NCI-H187 (cell line): ENCODE measurements at regions not wholly inside any gene's neighbourhood (a gene's known extent, or its start where the extent isn't known, plus 50 kb on each side); places are given as distances from the start of the nearest gene placed in this dataset.
"Not testable (repeated sequence)": the region's sequence is repeated elsewhere in the genome, so short reads cannot be mapped to it uniquely, and the experiment has no call there.

Source experiments
- DNase-seq, 2 experiments: peaks; one replicate each; lab custom pipeline; 2025; lab: John Stamatoyannopoulos, UW

DNA sequence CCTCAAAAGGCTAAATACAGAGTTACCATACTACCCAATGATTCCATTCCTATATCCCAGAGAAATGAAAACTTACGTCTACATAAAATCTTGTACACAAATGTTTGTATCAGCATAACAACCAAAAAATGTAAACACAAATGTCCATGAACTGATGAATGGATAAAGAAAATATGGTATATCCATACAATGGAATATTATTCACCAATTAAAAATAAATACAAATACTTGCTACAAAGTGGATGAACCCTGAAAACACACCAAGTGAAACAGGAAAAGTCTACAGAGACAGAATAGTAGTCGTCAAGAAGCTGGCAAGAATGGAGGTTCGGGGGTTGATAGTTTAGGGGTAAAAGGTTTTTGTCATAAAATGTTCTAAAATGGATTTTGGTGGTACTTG lies 54.0 kb upstream of the ANKRD28 start:
- no peak for DNase-seq

GRCh38 chr3:15858547-15859506 lies 61.0 kb upstream of the ANKRD28 start:
- no peak for DNase-seq

- DNase-seq: peak; percentile 30 to 69
Observed at GRCh38 chr3:15859507-15860013, 61.8 kb upstream of the ANKRD28 start.

DNA sequence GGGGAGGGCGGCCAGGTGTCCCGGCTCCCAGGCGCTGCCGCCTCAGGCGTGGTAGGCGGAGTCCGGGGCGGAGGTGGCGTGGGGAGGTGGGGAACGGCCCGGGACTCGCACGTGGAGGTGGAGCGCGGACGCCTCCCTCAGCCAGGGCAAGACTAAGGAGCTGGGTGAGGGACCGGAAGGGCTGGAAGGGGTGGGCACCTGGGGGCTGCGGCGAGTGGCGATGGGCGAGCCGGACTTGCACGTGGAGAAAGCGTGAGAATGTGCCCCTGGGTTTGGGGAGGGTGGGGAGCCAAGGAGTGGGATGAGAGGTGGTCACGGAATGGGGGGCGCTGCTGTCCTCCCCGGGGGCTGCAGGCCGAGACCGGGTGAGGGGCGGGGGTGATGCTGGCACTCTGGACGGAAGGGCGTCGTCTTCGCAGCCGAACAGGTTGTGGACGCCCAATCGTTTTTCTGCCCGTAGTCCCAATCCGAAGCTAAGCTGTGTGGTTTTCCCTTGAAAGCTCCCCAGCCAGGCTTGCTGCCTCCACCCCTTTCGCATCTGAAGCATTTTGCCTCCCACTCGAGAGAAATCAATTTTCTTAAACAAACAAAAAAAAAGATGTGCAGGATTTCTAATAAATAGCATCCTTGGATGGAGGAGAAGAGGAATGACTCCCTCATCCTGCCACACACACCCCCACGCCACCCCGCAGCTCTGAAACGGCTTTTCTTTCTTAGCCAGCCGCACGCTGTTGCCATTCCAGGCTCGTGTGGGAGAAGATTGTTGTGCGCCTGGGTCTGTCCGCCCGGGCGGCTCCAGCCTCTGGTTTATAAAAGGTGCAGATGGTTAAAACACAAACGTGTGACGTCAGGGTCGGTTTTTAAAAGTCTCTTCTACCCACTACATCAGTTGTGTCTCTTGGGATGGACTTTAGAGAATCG lies 62.5 kb upstream of the ANKRD28 start:
- no peak for DNase-seq

GRCh38 chr3:15861163-15861562 lies 63.4 kb upstream of the ANKRD28 start:
- DNase-seq: no peak

DNA sequence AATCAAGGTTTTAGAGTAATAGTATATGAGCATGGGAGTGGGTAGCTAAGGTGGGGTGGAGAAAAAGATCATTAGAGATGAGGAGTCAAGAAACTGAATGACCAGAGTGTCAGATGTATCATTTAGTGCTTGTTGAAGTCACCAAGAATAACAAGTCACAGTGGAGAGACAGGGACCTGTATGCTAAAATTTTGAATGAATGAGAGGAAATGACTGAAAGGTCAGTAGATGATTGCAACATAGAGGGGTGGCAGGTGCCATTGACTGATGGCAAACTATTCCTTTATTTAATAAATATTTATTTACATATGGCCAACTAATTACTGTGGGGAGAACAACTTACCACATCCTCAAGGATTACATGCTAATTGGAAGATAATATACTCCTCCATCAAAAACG lies 75.0 kb upstream of the ANKRD28 start:
- DNase-seq: no peak

- no peak for DNase-seq
Observed at GRCh38 chr3:15873415-15873814, 75.6 kb upstream of the ANKRD28 start.

GRCh38 chr3:15875016-15875689 lies 77.4 kb upstream of the ANKRD28 start:
- DNase-seq: no peak

- no peak for DNase-seq
Observed at GRCh38 chr3:15876669-15877068, 78.9 kb upstream of the ANKRD28 start.

GRCh38 chr3:15877813-15878212 lies 80.0 kb upstream of the ANKRD28 start:
- DNase-seq: no peak

DNA sequence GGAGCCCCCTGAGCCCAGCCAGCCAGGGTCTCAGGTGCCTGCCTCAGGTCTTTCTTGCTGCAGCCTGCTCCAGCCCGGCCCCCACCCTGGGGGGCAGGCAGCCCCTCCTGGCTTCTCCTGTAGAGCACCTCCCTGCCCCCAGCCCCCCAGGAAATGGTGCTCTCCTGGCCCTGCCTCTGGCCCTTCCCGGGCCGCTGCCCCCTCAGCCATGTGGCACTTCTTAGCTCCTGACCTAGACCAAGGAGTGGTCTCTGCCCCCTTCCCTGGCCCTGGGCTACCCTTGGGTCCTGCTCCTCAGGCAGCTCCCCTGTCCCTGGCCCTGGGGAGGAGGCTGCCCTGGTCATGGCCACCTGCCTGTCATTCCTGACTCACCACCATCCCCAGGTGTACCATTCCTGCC lies 82.0 kb upstream of the ANKRD28 start:
- not testable (repeated sequence) for DNase-seq

GRCh38 chr3:15882577-15882976 lies 84.8 kb upstream of the ANKRD28 start:
- DNase-seq: no peak

- no peak for DNase-seq
Observed at GRCh38 chr3:15884132-15884531, 86.4 kb upstream of the ANKRD28 start.

GRCh38 chr3:15886521-15886920 lies 88.7 kb upstream of the ANKRD28 start:
- DNase-seq: no peak

DNA sequence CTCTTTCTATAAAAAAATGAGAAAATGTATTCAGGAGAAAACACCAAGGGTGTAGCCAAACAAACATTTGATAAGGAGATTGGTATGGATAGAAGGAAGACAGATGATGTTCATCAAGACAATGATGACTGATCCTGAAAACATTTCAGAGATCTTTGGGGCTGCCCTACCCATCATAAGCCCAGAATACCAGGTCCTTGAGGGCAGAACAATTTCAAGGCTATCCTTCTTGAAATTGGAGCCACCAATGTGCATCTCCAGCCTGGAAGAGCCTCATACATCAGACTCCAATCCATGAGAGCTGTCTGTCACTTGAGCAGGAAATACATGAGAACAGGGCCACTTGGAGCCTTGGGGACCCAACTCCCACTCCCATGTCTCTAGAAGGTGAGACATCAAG lies 89.5 kb upstream of the ANKRD28 start:
- no peak for DNase-seq

GRCh38 chr3:15889936-15890335 lies 92.2 kb upstream of the ANKRD28 start:
- DNase-seq: no peak

GRCh38 chr3:15892311-15893227 lies 94.8 kb upstream of the ANKRD28 start:
- no peak for DNase-seq

GRCh38 chr3:15894382-15894781 lies 96.6 kb upstream of the ANKRD28 start:
- no peak for DNase-seq

DNA sequence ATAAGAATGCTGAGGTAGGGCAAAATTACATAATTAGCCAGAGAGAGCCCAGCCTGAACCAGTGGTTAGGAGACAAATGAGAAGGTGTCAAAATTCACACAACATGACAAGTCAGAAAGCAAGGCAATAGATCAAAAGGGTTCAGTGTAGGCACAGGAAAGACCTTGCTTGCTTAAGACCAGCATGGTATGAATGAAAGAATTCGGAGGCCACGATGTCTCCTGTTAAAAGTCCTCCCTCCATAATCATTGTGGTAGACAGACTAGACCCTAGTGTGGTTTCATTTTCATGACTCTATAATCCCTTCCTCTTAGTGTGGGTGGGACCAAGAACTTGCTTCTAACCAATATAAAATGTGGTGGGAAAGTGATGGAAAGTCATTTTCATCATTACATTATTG lies 98.7 kb upstream of the ANKRD28 start:
- no peak for DNase-seq

GRCh38 chr3:15899388-15899787 lies 101.6 kb upstream of the ANKRD28 start:
- DNase-seq: no peak

DNA sequence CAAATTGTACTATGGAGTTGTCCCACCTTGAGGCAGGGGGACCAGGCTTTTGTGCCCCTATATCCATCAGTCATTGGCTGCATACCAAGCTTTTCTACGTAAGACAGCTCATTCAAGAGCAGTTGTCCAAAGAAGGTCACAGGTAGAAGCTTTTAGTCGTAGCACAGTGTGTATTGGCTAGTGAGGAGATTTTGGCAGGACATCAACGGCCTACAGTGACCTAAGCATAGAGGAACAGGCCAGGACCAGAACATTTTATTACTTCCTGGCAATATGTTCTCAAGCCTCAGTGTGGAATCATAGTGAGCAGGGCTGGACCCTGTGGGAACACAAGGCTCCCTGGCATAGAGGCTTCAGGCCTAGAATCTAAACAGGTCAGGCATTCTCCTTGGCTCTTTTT lies 105.4 kb upstream of the ANKRD28 start:
- no peak for DNase-seq
